ENCODE measurements at regions not wholly inside any gene's neighbourhood (a gene's known extent, or its start where the extent isn't known, plus 50 kb on each side); places are given as distances from the start of the nearest gene placed in this dataset.

- H3K27me3 ChIP-seq (replicated peaks; ENCODE audit: control insufficient read depth, insufficient read depth, low read length) = no peaks in the 10 kb centered on the region
- no peaks in the 10 kb centered on the region for H3K36me3 ChIP-seq (ENCODE audit: control insufficient read depth, insufficient read depth, low read length)
- TF ChIP-seq CTCF (IDR thresholded peaks at IDR 0.05; ENCODE audit: insufficient read depth, low read length, poor library complexity, severe bottlenecking) = no peak
- DNase-seq (ENCODE audit: extremely low read depth, insufficient read length) = no peak
- no peak overlapping the region for H3K4me3 ChIP-seq (replicated peaks; ENCODE audit: low read depth, low read length)
Measured at GRCh38 chr22:48270731-48271130, 1508.3 kb downstream of the TBC1D22A start.

GRCh38 chr22:48268771-48269552 is 1506.5 kb downstream of the TBC1D22A start:
- TF ChIP-seq CTCF (IDR thresholded peaks at IDR 0.05; ENCODE audit: insufficient read depth, low read length, poor library complexity, severe bottlenecking) = no peak
- Histone ChIP-seq H3K27me3 (replicated peaks; ENCODE audit: control insufficient read depth, insufficient read depth, low read length) (no peaks in the 10 kb centered on the region), H3K36me3 (ENCODE audit: control insufficient read depth, insufficient read depth, low read length) (no peaks in the 10 kb centered on the region), H3K4me3 (replicated peaks; ENCODE audit: low read depth, low read length) (no peak overlapping the region)
- DNase-seq (ENCODE audit: extremely low read depth, insufficient read length) = no peak

GRCh38 chr22:48268293-48268692 is 1505.8 kb downstream of the TBC1D22A start:
- no peaks in the 10 kb centered on the region for H3K36me3 ChIP-seq (ENCODE audit: control insufficient read depth, insufficient read depth, low read length)
- no peak for DNase-seq (ENCODE audit: extremely low read depth, insufficient read length)
- TF ChIP-seq CTCF (IDR thresholded peaks at IDR 0.05; ENCODE audit: insufficient read depth, low read length, poor library complexity, severe bottlenecking) = no peak

GRCh38 chr22:48267681-48268080 is 1505.2 kb downstream of the TBC1D22A start:
- no peak for DNase-seq (ENCODE audit: extremely low read depth, insufficient read length)
- no peak for TF ChIP-seq CTCF (IDR thresholded peaks at IDR 0.05; ENCODE audit: insufficient read depth, low read length, poor library complexity, severe bottlenecking)
- no peak overlapping the region for H3K4me3 ChIP-seq (replicated peaks; ENCODE audit: low read depth, low read length)
- no peaks in the 10 kb centered on the region for H3K27me3 ChIP-seq (replicated peaks; ENCODE audit: control insufficient read depth, insufficient read depth, low read length)
- H3K36me3 ChIP-seq (ENCODE audit: control insufficient read depth, insufficient read depth, low read length) = no peaks in the 10 kb centered on the region

More at GRCh38 chr22:48268293-48268692, 1505.8 kb downstream of the TBC1D22A start:
- H3K27me3 ChIP-seq (replicated peaks; ENCODE audit: control insufficient read depth, insufficient read depth, low read length) = no peaks in the 10 kb centered on the region
- H3K4me3 ChIP-seq (replicated peaks; ENCODE audit: low read depth, low read length) = no peak overlapping the region

GRCh38 chr22:48265000-48265625 is 1502.7 kb downstream of the TBC1D22A start:
- no peaks in the 10 kb centered on the region for H3K27me3 ChIP-seq (replicated peaks; ENCODE audit: control insufficient read depth, insufficient read depth, low read length)
- no peak for DNase-seq (ENCODE audit: extremely low read depth, insufficient read length)
- H3K36me3 ChIP-seq (ENCODE audit: control insufficient read depth, insufficient read depth, low read length) = no peaks in the 10 kb centered on the region
- TF ChIP-seq CTCF (IDR thresholded peaks at IDR 0.05; ENCODE audit: insufficient read depth, low read length, poor library complexity, severe bottlenecking) = no peak
- H3K4me3 ChIP-seq (replicated peaks; ENCODE audit: low read depth, low read length) = no peak overlapping the region
